IMR-90 (cell line): ENCODE measurements at regions not wholly inside any gene's neighbourhood (a gene's known extent, or its start where the extent isn't known, plus 50 kb on each side); places are given as distances from the start of the nearest gene placed in this dataset.

Experiments used
- ATAC-seq: fragments of 200-7000 bp; cut with Tn5 transposase; 2 replicates; pipeline ENCODE4 v1.9.1; 2020; ENCODE audit warnings: low read depth, mild to moderate bottlenecking, moderate library complexity
- BruUV-seq: library from RNA; stranded (reverse); fragments of 400-500 nt; replicated peaks from 2 replicates; lab custom pipeline; 2021; lab: Mats Ljungman, UMichigan
- CTCF ChIA-PET: fragments of 300-600 bp; formaldehyde crosslinking; extraction: SDS; loops from one replicate; lab custom pipeline; 2021; ENCODE audit warnings: antibody characterized with exemption; lab: Yijun Ruan, JAX
- POLR2A ChIA-PET: fragments of 300-600 bp; sonication (Branson Sonifier 250); formaldehyde crosslinking; loops from one replicate; lab custom pipeline; 2022; ENCODE audit warnings: antibody characterized with exemption; ENCODE audit not compliant: unreplicated experiment; lab: Charles Lee
- DNase-seq: peaks from one replicate; pipeline ENCODE4 v3.0.0; 2013
- H2AFZ ChIP-seq: replicated peaks from 2 replicates; pipeline ENCODE3; 2013; ENCODE audit warnings: low read length, mild to moderate bottlenecking; ENCODE audit not compliant: poor library complexity
- H2AK5ac ChIP-seq: 2 replicates; pipeline ENCODE4 v1.6.1; 2013; ENCODE audit warnings: low read depth, low read length, inconsistent platforms
- H2AK9ac ChIP-seq: replicated peaks from 2 replicates; pipeline ENCODE3; 2013; ENCODE audit warnings: mild to moderate bottlenecking, low read depth, low read length, moderate library complexity; ENCODE audit not compliant: poor library complexity
- H2BK120ac ChIP-seq: 2 replicates; pipeline ENCODE4 v1.6.1; 2013; ENCODE audit warnings: low read depth, low read length, inconsistent platforms
- H2BK15ac ChIP-seq: 3 replicates; pipeline ENCODE4 v1.6.1; 2013; ENCODE audit warnings: low read depth, low read length, inconsistent platforms
- H2BK20ac ChIP-seq: 2 replicates; pipeline ENCODE4 v1.6.1; 2013; ENCODE audit warnings: low read depth, mild to moderate bottlenecking, inconsistent platforms, low read length, moderate library complexity
- H2BK5ac ChIP-seq: 2 replicates; pipeline ENCODE4 v1.6.1; 2013; ENCODE audit warnings: mild to moderate bottlenecking, low read depth, low read length, inconsistent platforms; ENCODE audit not compliant: poor library complexity, severe bottlenecking
- H3K14ac ChIP-seq: replicated peaks from 2 replicates; pipeline ENCODE4 v1.6.1; 2013; ENCODE audit warnings: low read depth, low read length, inconsistent platforms
- H3K18ac ChIP-seq: 2 replicates; pipeline ENCODE4 v1.6.1; 2013; ENCODE audit warnings: low read depth, low read length, control low read depth
- H3K23ac ChIP-seq: 2 replicates; pipeline ENCODE4 v1.6.1; 2013; ENCODE audit warnings: low read depth, low read length, inconsistent platforms
- H3K27ac ChIP-seq: 2 replicates; pipeline ENCODE4 v1.5.1; 2013; ENCODE audit warnings: mild to moderate bottlenecking, control low read depth, low read length; ENCODE audit not compliant: insufficient read depth
- H3K27me3 ChIP-seq: 2 replicates; pipeline ENCODE4 v1.6.1; 2013; ENCODE audit warnings: low read length; ENCODE audit not compliant: control insufficient read depth, insufficient read depth
- H3K36me3 ChIP-seq: 2 replicates; pipeline ENCODE4 v1.6.1; 2013; ENCODE audit warnings: low read length, mixed read lengths; ENCODE audit not compliant: control insufficient read depth, insufficient read depth
- H3K4ac ChIP-seq: 2 replicates; pipeline ENCODE4 v1.6.1; 2013; ENCODE audit warnings: low read depth, low read length, inconsistent platforms
- H3K4me1 ChIP-seq: 2 replicates; pipeline ENCODE4 v1.6.1; 2013; ENCODE audit warnings: low read length, mixed read lengths; ENCODE audit not compliant: control insufficient read depth, insufficient read depth
- H3K4me2 ChIP-seq: 2 replicates; pipeline ENCODE4 v1.6.1; 2013; ENCODE audit warnings: low read depth, mild to moderate bottlenecking, control low read depth, low read length, moderate library complexity
- H3K4me3 ChIP-seq: 2 replicates; pipeline ENCODE4 v1.5.1; 2013; ENCODE audit warnings: low read depth, mild to moderate bottlenecking, control low read depth, low read length, moderate library complexity; ENCODE audit not compliant: insufficient read depth
- H3K56ac ChIP-seq: 2 replicates; pipeline ENCODE4 v1.6.1; 2013; ENCODE audit warnings: low read length, inconsistent platforms; ENCODE audit not compliant: insufficient read depth; ENCODE audit errors: extremely low read depth
- H3K79me1 ChIP-seq, 2 experiments: 2 replicates each; pipeline ENCODE4 v1.6.1; 2013; ENCODE audit warnings: low read length in 2 of 2, inconsistent platforms in 1 of 2, low read depth in 1 of 2
- H3K9ac ChIP-seq: 2 replicates; pipeline ENCODE4 v1.6.1; 2013; ENCODE audit warnings: low read depth, low read length, control low read depth
- H3K9me1 ChIP-seq: 2 replicates; pipeline ENCODE4 v1.6.1; 2013; ENCODE audit warnings: low read length, inconsistent platforms; ENCODE audit not compliant: insufficient read depth
- H3K9me3 ChIP-seq: 2 replicates; pipeline ENCODE4 v1.6.1; 2013; ENCODE audit warnings: low read length; ENCODE audit not compliant: control insufficient read depth, insufficient read depth
- H4K20me1 ChIP-seq: 2 replicates; pipeline ENCODE4 v1.6.1; 2013; ENCODE audit warnings: low read length, inconsistent platforms; ENCODE audit not compliant: insufficient read depth
- H4K5ac ChIP-seq: 2 replicates; pipeline ENCODE4 v1.6.1; 2013; ENCODE audit warnings: mild to moderate bottlenecking, low read depth, low read length, control low read depth
- H4K8ac ChIP-seq, 2 experiments: 2 replicates each; pipeline ENCODE4 v1.6.1; 2013; ENCODE audit warnings: low read depth in 2 of 2, low read length in 2 of 2, control low read depth in 1 of 2, inconsistent platforms in 1 of 2
- H4K91ac ChIP-seq: 2 replicates; pipeline ENCODE4 v1.6.1; 2013; ENCODE audit warnings: low read depth, low read length, inconsistent platforms; ENCODE audit not compliant: insufficient read depth
- BHLHE40 ChIP-seq: fragments of 150-350 bp; IDR thresholded peaks from 2 replicates; pipeline ENCODE4 v1.6.1; 2016; ENCODE audit warnings: mild to moderate bottlenecking, low read depth, low read length
- CEBPB ChIP-seq: IDR thresholded peaks from 2 replicates; pipeline ENCODE4 v1.6.1; 2012; ENCODE audit warnings: low read depth, low read length, improper control_type of control experiment
- FOS ChIP-seq: fragments of 150-350 bp; IDR thresholded peaks from 2 replicates; pipeline ENCODE4 v1.6.1; 2016; ENCODE audit warnings: low read depth, low read length
- MAFK ChIP-seq: IDR thresholded peaks from 2 replicates; pipeline ENCODE4 v1.6.1; 2012; ENCODE audit warnings: low read depth, low read length, improper control_type of control experiment
- MAZ ChIP-seq: IDR thresholded peaks from 2 replicates; pipeline ENCODE4 v1.6.1; 2012; ENCODE audit warnings: low read depth, mild to moderate bottlenecking, low read length, improper control_type of control experiment, moderate library complexity, borderline replicate concordance
- MXI1 ChIP-seq: IDR thresholded peaks from 2 replicates; pipeline ENCODE4 v1.6.1; 2012; ENCODE audit warnings: low read depth, mild to moderate bottlenecking, low read length, moderate library complexity, borderline replicate concordance
- NFE2L2 ChIP-seq: fragments of 150-350 bp; IDR thresholded peaks from 2 replicates; pipeline ENCODE4 v1.6.1; 2016; ENCODE audit warnings: low read depth, mild to moderate bottlenecking, low read length
- POLR2A ChIP-seq: IDR thresholded peaks from 2 replicates; pipeline ENCODE4 v1.6.1; 2012; ENCODE audit warnings: mild to moderate bottlenecking, low read depth, low read length
- RFX5 ChIP-seq: IDR thresholded peaks from 2 replicates; pipeline ENCODE4 v1.8.0; 2012; ENCODE audit warnings: low read depth, mild to moderate bottlenecking, low read length, moderate library complexity
- SMC3 ChIP-seq: fragments of 150-350 bp; IDR thresholded peaks from 2 replicates; pipeline ENCODE4 v1.6.1; 2016; ENCODE audit warnings: low read depth, mild to moderate bottlenecking, antibody characterized with exemption, low read length, moderate library complexity
- WGBS, 2 experiments: methylation state at CpG; one replicate each; pipeline versions ENCODE4 v1.1.5 to v1.1.7; 2013; ENCODE audit warnings: missing lambda C conversion rate in 2 of 2; ENCODE audit not compliant: insufficient read length in 1 of 2; ENCODE audit errors: extremely low coverage in 2 of 2; 5-methylcytosine and 5-hydroxymethylcytosine counted together
- dilution Hi-C: fragments of 300-500 bp; cut with HindIII; formaldehyde crosslinking; loops from one replicate; pipeline ENCODE4 v1.14.3; 2018; ENCODE audit warnings: low sequenced_read_pairs; ENCODE audit not compliant: unreplicated experiment
- in situ Hi-C: fragments of 300-500 bp; cut with MboI; formaldehyde crosslinking; loops from 3 replicates; pipeline ENCODE4 v1.14.3; 2019; ENCODE audit warnings: low sequenced_read_pairs, inconsistent platforms, mixed read lengths
- intact Hi-C: fragments of 100-400 bp; cut with micrococcal nuclease; formaldehyde crosslinking; loops from 2 replicates; pipeline ENCODE4 v1.10.0; 2022
- TF ChIP-seq, protein P1 (sequence below): fragments of 150-350 bp; IDR thresholded peaks from 2 replicates; pipeline ENCODE4 v1.6.1; 2017; ENCODE audit warnings: mild to moderate bottlenecking, antibody characterized with exemption, low read length, low read depth
- TF ChIP-seq, protein P2 (sequence below): fragments of 150-350 bp; IDR thresholded peaks from 2 replicates; pipeline ENCODE4 v1.6.1; 2016; ENCODE audit warnings: low read depth, mild to moderate bottlenecking, low read length, moderate library complexity, borderline replicate concordance
- TF ChIP-seq, protein P3 (sequence below): conservative IDR thresholded peaks from 2 replicates; pipeline ENCODE4 v1.5.1; 2012; ENCODE audit warnings: mild to moderate bottlenecking, low read depth, low read length, improper control_type of control experiment

DNA sequence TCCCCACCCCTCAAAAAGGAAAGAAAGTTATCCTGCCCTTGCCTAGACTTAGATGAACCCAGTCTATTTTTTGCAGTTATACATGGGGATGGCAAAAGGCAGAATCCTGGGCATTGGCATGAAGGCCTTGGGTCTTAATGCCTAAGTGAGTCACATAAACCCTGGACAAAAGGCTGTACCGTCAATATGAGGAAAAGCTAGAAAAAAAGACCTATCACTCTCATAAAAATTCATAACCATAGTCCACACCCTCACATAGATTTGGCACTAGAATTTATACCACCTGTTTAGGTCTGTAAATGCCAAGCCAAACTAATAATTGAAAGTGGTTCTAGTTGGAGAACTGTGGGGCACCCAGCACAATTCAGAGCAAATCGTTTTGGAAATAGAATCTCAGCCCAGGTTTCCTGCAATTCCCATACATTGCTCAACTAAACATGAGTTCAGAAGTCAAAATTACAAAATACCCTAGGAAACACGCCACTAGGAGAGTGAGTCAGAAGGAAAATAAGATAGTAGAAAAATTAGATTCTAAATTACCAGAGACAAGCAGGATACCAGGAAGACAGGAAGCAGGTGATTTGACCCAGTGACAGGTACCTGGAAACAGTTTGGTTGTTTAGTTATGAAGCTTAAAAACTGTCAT is 70.4 kb upstream of the FUCA2 start:
- peak overlapping the region; percentile 81; the same call in 1 of the 2 replicates for H4K5ac ChIP-seq
- WGBS, 2 experiments, result no CpG with 5 or more reads among the region's 3 CpGs
- H3K23ac ChIP-seq, result no peak overlapping the region
- H3K27ac ChIP-seq, result peak overlapping the region; percentile 22; the same call in 1 of the 2 replicates
- no peak overlapping the region for H3K4me2 ChIP-seq
- peaks cover 0 to 18% of the 10 kb centered on the region in 2 experiments; a peak in 2 of 4 replicates for H3K79me1 ChIP-seq
- CTCF ChIA-PET, result interaction anchor here (1.0 kb wide), 1 partner anchor 18 kb away, joined by 3 read pairs; no protein-coding TSS in a partner anchor
- peak overlapping the region; percentile 80 for H2BK5ac ChIP-seq
- peak overlapping the region; percentile 24; the same call in 1 of the 2 replicates for H2BK20ac ChIP-seq
- peaks cover 3% of the 10 kb centered on the region for H3K9me3 ChIP-seq
- peak overlapping the region; percentile 69; the same call in 1 of the 2 replicates for H4K91ac ChIP-seq
- dilution Hi-C loops (no loop called here), in situ Hi-C loops (no loop called here), intact Hi-C loops (no loop called here)
- H2AK5ac ChIP-seq, result peak overlapping the region; percentile 51
- H3K4me3 ChIP-seq, result no peak overlapping the region
- peak overlapping the region; percentile 56; the same call in 1 of the 2 replicates for H2BK120ac ChIP-seq
- H2AK9ac ChIP-seq, result no peak overlapping the region
- H2AFZ ChIP-seq, result no peak overlapping the region
- H3K27me3 ChIP-seq, result no peaks in the 10 kb centered on the region
- H3K18ac ChIP-seq, result peak overlapping the region; percentile 53; the same call in 1 of the 2 replicates
- H3K14ac ChIP-seq, result no peak overlapping the region
- H3K9ac ChIP-seq, result no peak overlapping the region
- H4K20me1 ChIP-seq, result no peaks in the 10 kb centered on the region
- H3K4me1 ChIP-seq, result peaks cover 2% of the 10 kb centered on the region
- no peak overlapping the region for H3K56ac ChIP-seq
- BruUV-seq, result no TSS peak
- no peak overlapping the region; the same call in 1 of the 2 replicates for H3K4ac ChIP-seq
- no peak overlapping the region for H4K8ac ChIP-seq
- DNase-seq, result peak; percentile 78
- POLR2A ChIA-PET, result no interaction called here
- H3K36me3 ChIP-seq, result no peaks in the 10 kb centered on the region
- H3K9me1 ChIP-seq, result peaks cover 8% of the 10 kb centered on the region; the same call in 1 of the 2 replicates
- TF ChIP-seq POLR2A (no peak), MAZ (no peak), FOS (peak; percentile 28; the same call in 1 of the 2 replicates), MXI1 (no peak), RFX5 (no peak), CEBPB (peak; percentile 90), SMC3 (no peak), BHLHE40 (0 out of 2 replicates have a peak, but pooled peaks have one; percentile 13), MAFK (no peak), NFE2L2 (no peak)
- TF ChIP-seq, protein P1, sequence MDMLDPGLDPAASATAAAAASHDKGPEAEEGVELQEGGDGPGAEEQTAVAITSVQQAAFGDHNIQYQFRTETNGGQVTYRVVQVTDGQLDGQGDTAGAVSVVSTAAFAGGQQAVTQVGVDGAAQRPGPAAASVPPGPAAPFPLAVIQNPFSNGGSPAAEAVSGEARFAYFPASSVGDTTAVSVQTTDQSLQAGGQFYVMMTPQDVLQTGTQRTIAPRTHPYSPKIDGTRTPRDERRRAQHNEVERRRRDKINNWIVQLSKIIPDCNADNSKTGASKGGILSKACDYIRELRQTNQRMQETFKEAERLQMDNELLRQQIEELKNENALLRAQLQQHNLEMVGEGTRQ, result no peak
- TF ChIP-seq, protein P2, sequence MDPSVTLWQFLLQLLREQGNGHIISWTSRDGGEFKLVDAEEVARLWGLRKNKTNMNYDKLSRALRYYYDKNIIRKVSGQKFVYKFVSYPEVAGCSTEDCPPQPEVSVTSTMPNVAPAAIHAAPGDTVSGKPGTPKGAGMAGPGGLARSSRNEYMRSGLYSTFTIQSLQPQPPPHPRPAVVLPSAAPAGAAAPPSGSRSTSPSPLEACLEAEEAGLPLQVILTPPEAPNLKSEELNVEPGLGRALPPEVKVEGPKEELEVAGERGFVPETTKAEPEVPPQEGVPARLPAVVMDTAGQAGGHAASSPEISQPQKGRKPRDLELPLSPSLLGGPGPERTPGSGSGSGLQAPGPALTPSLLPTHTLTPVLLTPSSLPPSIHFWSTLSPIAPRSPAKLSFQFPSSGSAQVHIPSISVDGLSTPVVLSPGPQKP, result no peak
- TF ChIP-seq, protein P3, sequence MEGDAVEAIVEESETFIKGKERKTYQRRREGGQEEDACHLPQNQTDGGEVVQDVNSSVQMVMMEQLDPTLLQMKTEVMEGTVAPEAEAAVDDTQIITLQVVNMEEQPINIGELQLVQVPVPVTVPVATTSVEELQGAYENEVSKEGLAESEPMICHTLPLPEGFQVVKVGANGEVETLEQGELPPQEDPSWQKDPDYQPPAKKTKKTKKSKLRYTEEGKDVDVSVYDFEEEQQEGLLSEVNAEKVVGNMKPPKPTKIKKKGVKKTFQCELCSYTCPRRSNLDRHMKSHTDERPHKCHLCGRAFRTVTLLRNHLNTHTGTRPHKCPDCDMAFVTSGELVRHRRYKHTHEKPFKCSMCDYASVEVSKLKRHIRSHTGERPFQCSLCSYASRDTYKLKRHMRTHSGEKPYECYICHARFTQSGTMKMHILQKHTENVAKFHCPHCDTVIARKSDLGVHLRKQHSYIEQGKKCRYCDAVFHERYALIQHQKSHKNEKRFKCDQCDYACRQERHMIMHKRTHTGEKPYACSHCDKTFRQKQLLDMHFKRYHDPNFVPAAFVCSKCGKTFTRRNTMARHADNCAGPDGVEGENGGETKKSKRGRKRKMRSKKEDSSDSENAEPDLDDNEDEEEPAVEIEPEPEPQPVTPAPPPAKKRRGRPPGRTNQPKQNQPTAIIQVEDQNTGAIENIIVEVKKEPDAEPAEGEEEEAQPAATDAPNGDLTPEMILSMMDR, result no peak
- no peak for ATAC-seq
- peak overlapping the region; percentile 48; the same call in 1 of the 3 replicates for H2BK15ac ChIP-seq
